Astrocyte of the cerebellum (primary cell): ENCODE measurements at regions not wholly inside any gene's neighbourhood (a gene's known extent, or its start where the extent isn't known, plus 50 kb on each side); places are given as distances from the start of the nearest gene placed in this dataset.

Source experiments
- DNase-seq: peaks from one replicate; pipeline ENCODE4 v3.0.0-alpha.2; 2011; ENCODE audit warnings: low read depth
- H3K4me3 ChIP-seq: 2 replicates; pipeline ENCODE4 v1.5.1; 2011; ENCODE audit warnings: mild to moderate bottlenecking, low read depth, low read length, moderate library complexity
- in situ Hi-C: cut with HindIII; loops from 2 replicates; pipeline ENCODE4 v1.10.0; 2017; ENCODE audit warnings: low sequenced_read_pairs
- TF ChIP-seq, protein P1 (sequence below): IDR thresholded peaks from 2 replicates; pipeline ENCODE4 v1.5.1; 2012; ENCODE audit warnings: low read length, low read depth, moderate library complexity, mild to moderate bottlenecking; ENCODE audit errors: missing control alignments

DNA sequence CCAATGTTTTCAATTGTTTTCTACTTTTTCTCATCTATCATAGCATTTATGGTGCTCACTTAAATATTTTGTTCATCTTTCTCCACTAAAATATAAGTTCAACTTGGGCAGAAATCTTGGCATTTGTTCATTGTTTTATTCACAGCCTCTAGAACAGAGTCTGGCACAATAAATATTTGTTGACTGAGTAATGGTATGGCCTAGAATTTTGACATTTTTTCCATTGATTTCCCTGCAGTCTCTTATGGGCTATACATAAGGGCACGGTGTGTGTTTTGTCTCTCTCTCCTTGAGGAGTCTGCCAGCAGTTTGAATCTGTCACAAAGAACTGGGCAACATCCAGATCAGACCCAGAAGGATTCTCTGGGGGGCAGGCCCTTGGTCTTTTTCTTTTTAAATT lies 379.7 kb downstream of the TMEM38B start:
- in situ Hi-C loops: no loop called here
- H3K4me3 ChIP-seq: no peak overlapping the region
- TF ChIP-seq, protein P1, sequence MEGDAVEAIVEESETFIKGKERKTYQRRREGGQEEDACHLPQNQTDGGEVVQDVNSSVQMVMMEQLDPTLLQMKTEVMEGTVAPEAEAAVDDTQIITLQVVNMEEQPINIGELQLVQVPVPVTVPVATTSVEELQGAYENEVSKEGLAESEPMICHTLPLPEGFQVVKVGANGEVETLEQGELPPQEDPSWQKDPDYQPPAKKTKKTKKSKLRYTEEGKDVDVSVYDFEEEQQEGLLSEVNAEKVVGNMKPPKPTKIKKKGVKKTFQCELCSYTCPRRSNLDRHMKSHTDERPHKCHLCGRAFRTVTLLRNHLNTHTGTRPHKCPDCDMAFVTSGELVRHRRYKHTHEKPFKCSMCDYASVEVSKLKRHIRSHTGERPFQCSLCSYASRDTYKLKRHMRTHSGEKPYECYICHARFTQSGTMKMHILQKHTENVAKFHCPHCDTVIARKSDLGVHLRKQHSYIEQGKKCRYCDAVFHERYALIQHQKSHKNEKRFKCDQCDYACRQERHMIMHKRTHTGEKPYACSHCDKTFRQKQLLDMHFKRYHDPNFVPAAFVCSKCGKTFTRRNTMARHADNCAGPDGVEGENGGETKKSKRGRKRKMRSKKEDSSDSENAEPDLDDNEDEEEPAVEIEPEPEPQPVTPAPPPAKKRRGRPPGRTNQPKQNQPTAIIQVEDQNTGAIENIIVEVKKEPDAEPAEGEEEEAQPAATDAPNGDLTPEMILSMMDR: no peak
- DNase-seq: no peak

DNA sequence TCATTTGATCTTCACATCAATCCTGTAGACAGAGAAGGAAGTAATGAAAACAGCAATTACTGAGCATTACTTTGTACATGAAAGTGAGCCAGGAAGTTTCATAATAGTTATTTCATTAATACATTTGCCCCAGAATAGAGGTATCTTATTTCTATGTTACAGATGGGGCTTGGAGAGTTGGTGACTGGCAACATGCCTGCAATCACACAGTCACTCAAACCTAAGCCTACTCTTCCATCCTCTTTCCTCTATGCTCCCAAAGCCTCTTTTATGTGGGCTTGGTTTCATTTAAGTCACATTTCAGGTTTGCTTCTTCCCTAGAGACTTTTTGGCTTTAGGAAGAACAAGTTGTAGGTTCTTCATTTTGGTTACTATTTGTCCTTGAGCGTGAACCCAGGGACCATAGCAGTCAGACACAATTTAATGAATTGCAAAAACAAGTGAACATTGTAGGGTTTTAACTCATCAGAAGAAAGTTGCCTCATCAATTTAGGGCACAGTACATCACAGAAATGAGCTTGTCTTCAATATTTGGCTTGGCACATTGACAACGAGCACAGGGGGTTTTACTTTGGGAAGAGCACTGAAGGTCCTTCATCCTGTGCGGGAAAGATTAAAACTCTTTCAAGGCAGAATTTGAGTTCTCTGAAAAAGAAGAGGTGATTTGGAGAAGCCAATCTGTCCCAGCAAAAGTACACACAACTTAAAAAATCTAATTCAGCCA lies 381.1 kb downstream of the TMEM38B start:
- TF ChIP-seq, protein P1: no peak
- no peak for DNase-seq
- H3K4me3 ChIP-seq: no peak overlapping the region
- in situ Hi-C loops: no loop called here

DNA sequence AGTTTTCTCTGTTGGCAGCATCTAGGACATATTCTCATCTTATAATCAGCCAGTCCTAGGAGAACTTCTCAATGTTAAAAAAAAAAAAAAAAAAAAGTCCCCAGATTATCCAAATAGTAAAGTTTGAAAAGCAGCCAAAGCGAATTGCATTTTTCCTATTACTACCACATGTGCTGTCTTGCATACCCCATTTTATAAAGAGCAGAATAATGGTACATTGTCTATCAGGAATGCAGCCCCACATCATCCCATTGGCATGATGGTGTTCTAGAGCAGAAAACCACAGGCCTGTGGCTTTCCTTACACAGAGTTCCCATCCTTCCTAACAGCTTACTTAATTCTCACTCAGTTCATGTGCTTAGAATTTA lies 381.6 kb downstream of the TMEM38B start:
- in situ Hi-C loops: no loop called here
- DNase-seq: peak; percentile 79
- TF ChIP-seq, protein P1: no peak
- no peak overlapping the region for H3K4me3 ChIP-seq

DNA sequence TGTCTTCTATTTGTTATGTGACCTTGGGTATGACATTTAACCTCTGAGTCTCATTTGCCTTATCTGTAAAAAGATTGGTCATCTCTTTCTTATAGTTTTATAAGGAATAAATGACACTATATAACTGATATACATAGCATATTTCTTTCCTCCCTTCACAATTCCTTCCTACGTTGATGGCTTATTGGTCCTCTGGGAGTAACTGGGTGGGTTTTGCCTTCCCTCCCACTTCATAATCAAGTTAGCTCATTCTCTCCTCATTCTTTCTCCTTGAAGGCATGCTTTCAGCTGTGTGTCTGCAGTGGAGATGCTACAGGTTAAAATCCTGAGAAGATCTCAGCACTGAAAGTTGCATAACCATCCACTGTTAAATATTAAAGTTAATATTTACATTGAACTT lies 382.4 kb downstream of the TMEM38B start:
- in situ Hi-C loops: no loop called here
- TF ChIP-seq, protein P1: no peak
- no peak for DNase-seq
- H3K4me3 ChIP-seq: no peak overlapping the region

DNA sequence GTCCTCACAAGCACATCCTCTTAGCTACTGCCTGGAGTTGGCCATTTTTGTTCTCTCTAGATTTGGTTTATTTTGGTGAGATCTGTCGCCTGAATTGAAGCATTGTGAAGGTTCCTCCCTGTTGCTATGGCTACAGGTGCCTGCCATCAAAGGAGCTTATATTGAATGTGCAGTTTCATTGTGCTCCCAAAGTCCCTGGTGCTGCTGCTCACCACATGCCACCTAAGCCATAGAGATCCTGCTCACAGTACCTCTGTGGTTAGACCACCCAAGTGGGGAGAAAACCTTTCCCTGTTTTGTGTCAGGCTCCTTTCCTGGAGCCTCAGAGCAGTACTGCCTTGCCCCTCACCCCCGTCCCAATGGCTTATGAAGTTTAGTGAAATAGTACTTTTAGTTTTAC lies 383.4 kb downstream of the TMEM38B start:
- in situ Hi-C loops: no loop called here
- TF ChIP-seq, protein P1: no peak
- H3K4me3 ChIP-seq: no peak overlapping the region
- no peak for DNase-seq

DNA sequence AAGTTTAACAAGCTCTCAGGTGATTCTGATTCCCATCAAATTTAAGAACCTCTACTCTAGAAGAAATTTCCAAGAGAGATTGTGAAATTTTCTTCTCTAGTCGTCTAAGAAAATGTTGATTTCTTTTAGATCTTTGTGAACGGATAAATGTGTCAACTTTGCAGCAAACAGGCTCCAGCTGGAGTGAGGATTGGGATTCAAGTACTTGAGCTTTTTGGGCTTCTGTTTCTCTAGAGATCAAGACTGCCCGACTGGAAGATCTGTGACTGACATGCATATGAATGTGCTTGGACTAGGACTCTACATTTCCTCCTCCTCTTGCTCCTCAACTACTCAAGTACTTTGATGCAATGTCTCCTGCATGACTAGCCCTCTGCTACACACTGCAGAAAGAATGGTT lies 388.3 kb downstream of the TMEM38B start:
- TF ChIP-seq, protein P1: no peak
- no peak for DNase-seq
- in situ Hi-C loops: no loop called here
- no peak overlapping the region for H3K4me3 ChIP-seq
